Endothelial cell of umbilical vein (primary cell): ENCODE measurements at regions not wholly inside any gene's neighbourhood (a gene's known extent, or its start where the extent isn't known, plus 50 kb on each side); places are given as distances from the start of the nearest gene placed in this dataset.

ENCODE experiments used
- EZH2 ChIP-seq: IDR thresholded peaks from 2 replicates; pipeline ENCODE4 v1.6.1; 2012; ENCODE audit warnings: borderline replicate concordance, low read depth, mild to moderate bottlenecking, moderate library complexity, low read length, inconsistent platforms; ENCODE audit not compliant: severe bottlenecking
- FOS ChIP-seq: IDR thresholded peaks from 2 replicates; pipeline ENCODE4 v1.6.1; 2011; ENCODE audit warnings: mild to moderate bottlenecking, low read length, moderate library complexity, borderline replicate concordance; ENCODE audit not compliant: insufficient read depth
- POLR2A ChIP-seq: IDR thresholded peaks from 2 replicates; pipeline ENCODE4 v1.6.1; 2012; ENCODE audit warnings: low read depth, mild to moderate bottlenecking, control low read depth, low read length
- POLR2AphosphoS5 ChIP-seq: IDR thresholded peaks from 2 replicates; pipeline ENCODE4 v1.6.1; 2012; ENCODE audit warnings: low read depth, mild to moderate bottlenecking, control low read depth, low read length, moderate library complexity; ENCODE audit not compliant: insufficient read depth
- TF ChIP-seq, protein P1 (sequence below), 2 donors: IDR thresholded peaks; 1 replicate in 1 of 2; 2 replicates in 1 of 2; pipeline ENCODE4 v1.5.1; 2011; ENCODE audit warnings: low read length in 2 of 2, mild to moderate bottlenecking in 2 of 2, moderate library complexity in 2 of 2, control low read depth in 1 of 2, inconsistent platforms in 1 of 2, low read depth in 1 of 2; ENCODE audit not compliant: insufficient read depth in 1 of 2; ENCODE audit errors: extremely low read depth in 1 of 2
- TF ChIP-seq, protein P2 (sequence below): IDR thresholded peaks from 2 replicates; pipeline ENCODE4 v1.6.1; 2011; ENCODE audit not compliant: insufficient read depth, insufficient read length

DNA sequence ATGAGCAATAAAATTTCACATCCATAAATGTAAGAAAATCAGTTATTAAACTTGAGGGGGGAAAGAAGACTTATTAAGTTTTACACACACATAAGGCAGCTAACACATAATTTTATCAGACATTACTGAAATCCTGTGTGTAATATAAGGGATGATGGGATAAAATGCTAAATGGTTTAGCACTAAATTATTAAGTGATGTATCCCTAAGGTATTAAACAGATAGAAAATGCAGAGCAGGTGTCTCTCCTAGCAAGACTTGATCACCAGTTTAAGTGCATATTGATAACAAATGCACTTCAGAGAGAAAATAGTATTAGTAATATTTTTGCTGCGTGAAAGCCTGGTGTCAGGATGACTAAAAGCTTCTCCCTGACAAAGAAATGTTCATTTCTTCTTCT, 172.8 kb upstream of the ZFP64 start:
- TF ChIP-seq, protein P1, sequence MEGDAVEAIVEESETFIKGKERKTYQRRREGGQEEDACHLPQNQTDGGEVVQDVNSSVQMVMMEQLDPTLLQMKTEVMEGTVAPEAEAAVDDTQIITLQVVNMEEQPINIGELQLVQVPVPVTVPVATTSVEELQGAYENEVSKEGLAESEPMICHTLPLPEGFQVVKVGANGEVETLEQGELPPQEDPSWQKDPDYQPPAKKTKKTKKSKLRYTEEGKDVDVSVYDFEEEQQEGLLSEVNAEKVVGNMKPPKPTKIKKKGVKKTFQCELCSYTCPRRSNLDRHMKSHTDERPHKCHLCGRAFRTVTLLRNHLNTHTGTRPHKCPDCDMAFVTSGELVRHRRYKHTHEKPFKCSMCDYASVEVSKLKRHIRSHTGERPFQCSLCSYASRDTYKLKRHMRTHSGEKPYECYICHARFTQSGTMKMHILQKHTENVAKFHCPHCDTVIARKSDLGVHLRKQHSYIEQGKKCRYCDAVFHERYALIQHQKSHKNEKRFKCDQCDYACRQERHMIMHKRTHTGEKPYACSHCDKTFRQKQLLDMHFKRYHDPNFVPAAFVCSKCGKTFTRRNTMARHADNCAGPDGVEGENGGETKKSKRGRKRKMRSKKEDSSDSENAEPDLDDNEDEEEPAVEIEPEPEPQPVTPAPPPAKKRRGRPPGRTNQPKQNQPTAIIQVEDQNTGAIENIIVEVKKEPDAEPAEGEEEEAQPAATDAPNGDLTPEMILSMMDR (IDR thresholded peaks at IDR 0.05; ENCODE audit: extremely low read depth in 1 of 2, insufficient read depth in 1 of 2, low read depth in 1 of 2, low read length in 2 of 2), result no peak
- TF ChIP-seq EZH2, result no peak
- no peak for TF ChIP-seq POLR2A
- no peak for TF ChIP-seq FOS
- TF ChIP-seq, protein P2, sequence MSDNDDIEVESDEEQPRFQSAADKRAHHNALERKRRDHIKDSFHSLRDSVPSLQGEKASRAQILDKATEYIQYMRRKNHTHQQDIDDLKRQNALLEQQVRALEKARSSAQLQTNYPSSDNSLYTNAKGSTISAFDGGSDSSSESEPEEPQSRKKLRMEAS, result no peak
- TF ChIP-seq POLR2AphosphoS5, result no peak
